HEK293 (cell line): ENCODE measurements at regions not wholly inside any gene's neighbourhood (a gene's known extent, or its start where the extent isn't known, plus 50 kb on each side); places are given as distances from the start of the nearest gene placed in this dataset.

ENCODE experiments used
- CTCF ChIA-PET: fragments of 350-600 bp; formaldehyde crosslinking; extraction: SDS; loops from one replicate; lab custom pipeline; 2021; ENCODE audit warnings: antibody characterized with exemption; lab: Yijun Ruan, JAX
- POLR2A ChIA-PET: fragments of 300-600 bp; formaldehyde crosslinking; extraction: SDS; loops from one replicate; lab custom pipeline; 2020; ENCODE audit warnings: antibody characterized with exemption, inconsistent platforms; lab: Yijun Ruan, JAX
- H3K27ac ChIP-seq: fragments of 200-500 bp; sonication (Bioruptor generic); 2 replicates; pipeline ENCODE4 v1.5.1; 2014; ENCODE audit warnings: low read depth, low read length, control low read depth, inconsistent platforms; ENCODE audit errors: extremely low read depth
- H3K36me3 ChIP-seq, 2 experiments: fragments of 200-500 bp in 1 of 2; sonication (Bioruptor generic) in 1 of 2; 1 replicate in 1 of 2; 2 replicates in 1 of 2; pipeline ENCODE4 v1.5.1; 2014 to 2017; ENCODE audit warnings: inconsistent platforms in 2 of 2, low read length in 2 of 2; ENCODE audit not compliant: control insufficient read depth in 2 of 2, insufficient read depth in 1 of 2
- H3K4me1 ChIP-seq: fragments of 200-500 bp; sonication (Bioruptor generic); 2 replicates; pipeline ENCODE4 v1.5.1; 2014; ENCODE audit warnings: mild to moderate bottlenecking, low read length, inconsistent platforms; ENCODE audit not compliant: control insufficient read depth, insufficient read depth
- H3K4me3 ChIP-seq: 2 replicates; pipeline ENCODE4 v1.5.1; 2011; ENCODE audit warnings: low read depth, mild to moderate bottlenecking, control low read depth, low read length, moderate library complexity
- H3K9me3 ChIP-seq: fragments of 200-500 bp; sonication (Bioruptor generic); 2 replicates; pipeline ENCODE4 v1.5.1; 2014; ENCODE audit warnings: low read depth, low read length, inconsistent platforms; ENCODE audit not compliant: control insufficient read depth, insufficient read depth
- BCL11B ChIP-seq: fragments of 450-650 bp; formaldehyde crosslinking; IDR thresholded peaks from 2 replicates; pipeline ENCODE4 v1.5.1; 2016; ENCODE audit warnings: low read depth, missing biosample characterization, missing genetic modification characterization
- GLI2 ChIP-seq: fragments of 450-650 bp; formaldehyde crosslinking; IDR thresholded peaks from 2 replicates; pipeline ENCODE4; 2017; ENCODE audit warnings: missing biosample characterization, missing genetic modification characterization, low read depth, borderline replicate concordance
- GLIS1 ChIP-seq: fragments of 450-650 bp; formaldehyde crosslinking; IDR thresholded peaks from 2 replicates; pipeline ENCODE4 v1.5.1; 2016; ENCODE audit warnings: missing biosample characterization, missing genetic modification characterization
- KLF8 ChIP-seq: fragments of 450-650 bp; formaldehyde crosslinking; IDR thresholded peaks from 2 replicates; pipeline ENCODE4 v1.5.1; 2016; ENCODE audit warnings: missing biosample characterization, missing genetic modification characterization
- KLF9 ChIP-seq: fragments of 450-650 bp; formaldehyde crosslinking; IDR thresholded peaks from 2 replicates; pipeline ENCODE4 v1.5.1; 2016; ENCODE audit warnings: missing biosample characterization, missing genetic modification characterization, low read depth
- TCF7L2 ChIP-seq: IDR thresholded peaks from 2 replicates; pipeline ENCODE4 v1.6.1; 2011; ENCODE audit warnings: low read depth, mild to moderate bottlenecking, inconsistent platforms, low read length, moderate library complexity, borderline replicate concordance
- ZBTB7A ChIP-seq: fragments of 450-650 bp; formaldehyde crosslinking; IDR thresholded peaks from 2 replicates; pipeline ENCODE4 v1.5.1; 2016; ENCODE audit warnings: low read depth, missing biosample characterization, missing genetic modification characterization
- ZBTB8A ChIP-seq: fragments of 450-650 bp; formaldehyde crosslinking; IDR thresholded peaks from 2 replicates; pipeline ENCODE4 v1.5.1; 2016; ENCODE audit warnings: missing biosample characterization, missing genetic modification characterization
- ZEB2 ChIP-seq: fragments of 450-650 bp; formaldehyde crosslinking; IDR thresholded peaks from 2 replicates; pipeline ENCODE4 v1.5.1; 2016; ENCODE audit warnings: missing biosample characterization, missing genetic modification characterization
- ZFP3 ChIP-seq: fragments of 450-650 bp; formaldehyde crosslinking; IDR thresholded peaks from 2 replicates; pipeline ENCODE4 v1.5.1; 2016; ENCODE audit warnings: low read depth, missing biosample characterization, missing genetic modification characterization
- ZIC2 ChIP-seq: fragments of 450-650 bp; formaldehyde crosslinking; IDR thresholded peaks from 2 replicates; pipeline ENCODE4 v1.5.1; 2016; ENCODE audit warnings: missing biosample characterization, missing genetic modification characterization
- ZNF10 ChIP-seq: fragments of 450-650 bp; formaldehyde crosslinking; IDR thresholded peaks from 2 replicates; pipeline ENCODE4 v1.5.1; 2017; ENCODE audit warnings: missing biosample characterization, missing genetic modification characterization
- ZNF175 ChIP-seq: fragments of 450-650 bp; formaldehyde crosslinking; IDR thresholded peaks from 2 replicates; pipeline ENCODE4 v1.5.1; 2016; ENCODE audit warnings: missing biosample characterization, missing genetic modification characterization
- ZNF221 ChIP-seq: fragments of 450-650 bp; formaldehyde crosslinking; IDR thresholded peaks from 2 replicates; pipeline ENCODE4 v1.5.1; 2017; ENCODE audit warnings: missing biosample characterization, missing genetic modification characterization, borderline replicate concordance
- ZNF24 ChIP-seq: fragments of 450-650 bp; formaldehyde crosslinking; IDR thresholded peaks from 2 replicates; pipeline ENCODE4 v1.5.1; 2016; ENCODE audit warnings: missing biosample characterization, missing genetic modification characterization
- ZNF26 ChIP-seq: fragments of 450-650 bp; formaldehyde crosslinking; IDR thresholded peaks from 2 replicates; pipeline ENCODE4 v1.5.1; 2016; ENCODE audit warnings: missing biosample characterization, missing genetic modification characterization
- ZNF350 ChIP-seq: fragments of 450-650 bp; formaldehyde crosslinking; IDR thresholded peaks from 2 replicates; pipeline ENCODE4 v1.5.0; 2017; ENCODE audit warnings: missing biosample characterization, mild to moderate bottlenecking, missing genetic modification characterization
- ZNF521 ChIP-seq: fragments of 450-650 bp; formaldehyde crosslinking; IDR thresholded peaks from 2 replicates; pipeline ENCODE4 v1.5.1; 2017; ENCODE audit warnings: missing biosample characterization, mild to moderate bottlenecking, missing genetic modification characterization
- ZNF561 ChIP-seq: fragments of 450-650 bp; IDR thresholded peaks from 2 replicates; pipeline ENCODE4 v1.5.1; 2018; ENCODE audit warnings: missing biosample characterization, missing genetic modification characterization, borderline replicate concordance
- ZNF585B ChIP-seq: fragments of 450-650 bp; formaldehyde crosslinking; IDR thresholded peaks from 2 replicates; pipeline ENCODE4 v1.5.1; 2016; ENCODE audit warnings: missing biosample characterization, missing genetic modification characterization
- ZNF658 ChIP-seq: fragments of 450-650 bp; formaldehyde crosslinking; IDR thresholded peaks from 2 replicates; pipeline ENCODE4; 2016; ENCODE audit warnings: missing biosample characterization, missing genetic modification characterization
- ZNF777 ChIP-seq: fragments of 450-650 bp; formaldehyde crosslinking; IDR thresholded peaks from 2 replicates; pipeline ENCODE4 v1.5.1; 2017; ENCODE audit warnings: missing biosample characterization, missing genetic modification characterization, borderline replicate concordance
- ZNF792 ChIP-seq: fragments of 450-650 bp; formaldehyde crosslinking; IDR thresholded peaks from 2 replicates; pipeline ENCODE4 v1.5.1; 2016; ENCODE audit warnings: missing biosample characterization, missing genetic modification characterization
- ZNF843 ChIP-seq: fragments of 450-650 bp; formaldehyde crosslinking; IDR thresholded peaks from 2 replicates; pipeline ENCODE4 v1.5.1; 2016; ENCODE audit warnings: missing biosample characterization, missing genetic modification characterization
- TF ChIP-seq, protein P1 (sequence below): fragments of 450-650 bp; formaldehyde crosslinking; IDR thresholded peaks from 2 replicates; pipeline ENCODE4 v1.5.1; 2016; ENCODE audit warnings: missing biosample characterization, missing genetic modification characterization
- TF ChIP-seq, protein P2 (sequence below): fragments of 450-650 bp; formaldehyde crosslinking; IDR thresholded peaks from 2 replicates; pipeline ENCODE4 v1.5.1; 2017; ENCODE audit warnings: missing biosample characterization, mild to moderate bottlenecking, missing genetic modification characterization, moderate library complexity
- TF ChIP-seq, protein P3 (sequence below): fragments of 450-650 bp; formaldehyde crosslinking; IDR thresholded peaks from 2 replicates; pipeline ENCODE4 v1.5.1; 2016; ENCODE audit warnings: missing biosample characterization, missing genetic modification characterization

- TF ChIP-seq ZNF10 (tag by site-specific recombination), result no peak
- no peak for TF ChIP-seq ZIC2 (tag by site-specific recombination)
- TF ChIP-seq ZNF221 (tag by site-specific recombination), result no peak
- no peak for TF ChIP-seq ZNF175 (tag by site-specific recombination)
- TF ChIP-seq KLF9 (tag by site-specific recombination), result no peak
- TF ChIP-seq, protein P1, sequence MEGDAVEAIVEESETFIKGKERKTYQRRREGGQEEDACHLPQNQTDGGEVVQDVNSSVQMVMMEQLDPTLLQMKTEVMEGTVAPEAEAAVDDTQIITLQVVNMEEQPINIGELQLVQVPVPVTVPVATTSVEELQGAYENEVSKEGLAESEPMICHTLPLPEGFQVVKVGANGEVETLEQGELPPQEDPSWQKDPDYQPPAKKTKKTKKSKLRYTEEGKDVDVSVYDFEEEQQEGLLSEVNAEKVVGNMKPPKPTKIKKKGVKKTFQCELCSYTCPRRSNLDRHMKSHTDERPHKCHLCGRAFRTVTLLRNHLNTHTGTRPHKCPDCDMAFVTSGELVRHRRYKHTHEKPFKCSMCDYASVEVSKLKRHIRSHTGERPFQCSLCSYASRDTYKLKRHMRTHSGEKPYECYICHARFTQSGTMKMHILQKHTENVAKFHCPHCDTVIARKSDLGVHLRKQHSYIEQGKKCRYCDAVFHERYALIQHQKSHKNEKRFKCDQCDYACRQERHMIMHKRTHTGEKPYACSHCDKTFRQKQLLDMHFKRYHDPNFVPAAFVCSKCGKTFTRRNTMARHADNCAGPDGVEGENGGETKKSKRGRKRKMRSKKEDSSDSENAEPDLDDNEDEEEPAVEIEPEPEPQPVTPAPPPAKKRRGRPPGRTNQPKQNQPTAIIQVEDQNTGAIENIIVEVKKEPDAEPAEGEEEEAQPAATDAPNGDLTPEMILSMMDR (tag by site-specific recombination), result no peak
- no peak for TF ChIP-seq KLF8 (tag by site-specific recombination)
- no peak for TF ChIP-seq ZNF350 (tag by site-specific recombination)
- no peak for TF ChIP-seq ZNF658 (tag by site-specific recombination)
- no peak for TF ChIP-seq ZNF585B (tag by site-specific recombination)
- TF ChIP-seq GLI2 (tag by site-specific recombination), result no peak
- no peak for TF ChIP-seq ZNF24 (tag by site-specific recombination)
- TF ChIP-seq ZNF777, result no peak
- TF ChIP-seq, protein P2, sequence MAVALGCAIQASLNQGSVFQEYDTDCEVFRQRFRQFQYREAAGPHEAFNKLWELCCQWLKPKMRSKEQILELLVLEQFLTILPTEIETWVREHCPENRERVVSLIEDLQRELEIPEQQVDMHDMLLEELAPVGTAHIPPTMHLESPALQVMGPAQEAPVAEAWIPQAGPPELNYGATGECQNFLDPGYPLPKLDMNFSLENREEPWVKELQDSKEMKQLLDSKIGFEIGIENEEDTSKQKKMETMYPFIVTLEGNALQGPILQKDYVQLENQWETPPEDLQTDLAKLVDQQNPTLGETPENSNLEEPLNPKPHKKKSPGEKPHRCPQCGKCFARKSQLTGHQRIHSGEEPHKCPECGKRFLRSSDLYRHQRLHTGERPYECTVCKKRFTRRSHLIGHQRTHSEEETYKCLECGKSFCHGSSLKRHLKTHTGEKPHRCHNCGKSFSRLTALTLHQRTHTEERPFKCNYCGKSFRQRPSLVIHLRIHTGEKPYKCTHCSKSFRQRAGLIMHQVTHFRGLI (tag by site-specific recombination), result no peak
- no peak for TF ChIP-seq ZBTB8A (tag by site-specific recombination)
- no peak for TF ChIP-seq BCL11B (tag by site-specific recombination)
- TF ChIP-seq ZNF561, result no peak
- no peak for TF ChIP-seq ZNF843 (tag by site-specific recombination)
- no peak for TF ChIP-seq ZBTB7A (tag by site-specific recombination)
- TF ChIP-seq ZNF26 (tag by site-specific recombination), result no peak
- no peaks in the 10 kb centered on the region for H3K4me1 ChIP-seq
- no peak overlapping the region for H3K4me3 ChIP-seq
- no peaks in the 10 kb centered on the region for H3K36me3 ChIP-seq
- no peak overlapping the region for H3K27ac ChIP-seq
- ChIA-PET POLR2A (no interaction called here), CTCF (interaction anchor here (0.7 kb wide), 1 partner anchor 11 kb away, joined by 3 read pairs; no protein-coding TSS in a partner anchor)
- no peaks in the 10 kb centered on the region for H3K9me3 ChIP-seq
Observed at GRCh38 chr10:105679781-105680180, 1038.7 kb downstream of the SORCS3 start.

GRCh38 chr10:105675333-105675732 lies 1034.2 kb downstream of the SORCS3 start:
- no peak overlapping the region for H3K27ac ChIP-seq
- CTCF ChIA-PET, result no interaction called here
- TF ChIP-seq ZNF521 (tag by site-specific recombination), result no peak
- no peak for TF ChIP-seq ZNF24 (tag by site-specific recombination)
- TF ChIP-seq TCF7L2, result no peak
- TF ChIP-seq, protein P1 (tag by site-specific recombination), result no peak
- no peak for TF ChIP-seq ZNF792 (tag by site-specific recombination)
- TF ChIP-seq GLIS1 (tag by site-specific recombination), result no peak
- TF ChIP-seq, protein P3, sequence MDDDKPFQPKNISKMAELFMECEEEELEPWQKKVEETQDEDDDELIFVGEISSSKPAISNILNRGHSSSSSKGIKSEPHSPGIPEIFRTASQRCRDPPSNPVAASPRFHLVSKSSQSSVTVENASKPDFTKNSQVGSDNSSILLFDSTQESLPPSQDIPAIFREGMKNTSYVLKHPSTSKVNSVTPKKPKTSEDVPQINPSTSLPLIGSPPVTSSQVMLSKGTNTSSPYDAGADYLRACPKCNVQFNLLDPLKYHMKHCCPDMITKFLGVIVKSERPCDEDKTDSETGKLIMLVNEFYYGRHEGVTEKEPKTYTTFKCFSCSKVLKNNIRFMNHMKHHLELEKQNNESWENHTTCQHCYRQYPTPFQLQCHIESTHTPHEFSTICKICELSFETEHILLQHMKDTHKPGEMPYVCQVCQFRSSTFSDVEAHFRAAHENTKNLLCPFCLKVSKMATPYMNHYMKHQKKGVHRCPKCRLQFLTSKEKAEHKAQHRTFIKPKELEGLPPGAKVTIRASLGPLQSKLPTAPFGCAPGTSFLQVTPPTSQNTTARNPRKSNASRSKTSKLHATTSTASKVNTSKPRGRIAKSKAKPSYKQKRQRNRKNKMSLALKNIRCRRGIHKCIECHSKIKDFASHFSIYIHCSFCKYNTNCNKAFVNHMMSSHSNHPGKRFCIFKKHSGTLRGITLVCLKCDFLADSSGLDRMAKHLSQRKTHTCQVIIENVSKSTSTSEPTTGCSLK, result no peak
- no peak for TF ChIP-seq ZFP3 (tag by site-specific recombination)
- TF ChIP-seq ZEB2 (tag by site-specific recombination), result no peak
- TF ChIP-seq ZBTB7A (tag by site-specific recombination), result no peak

More at GRCh38 chr10:105675333-105675732, 1034.2 kb downstream of the SORCS3 start:
- POLR2A ChIA-PET, result no interaction called here
- H3K9me3 ChIP-seq, result no peaks in the 10 kb centered on the region
- H3K4me1 ChIP-seq, result no peaks in the 10 kb centered on the region
- no peak overlapping the region for H3K4me3 ChIP-seq
- H3K36me3 ChIP-seq, result no peaks in the 10 kb centered on the region
